ENCODE measurements at regions not wholly inside any gene's neighbourhood (a gene's known extent, or its start where the extent isn't known, plus 50 kb on each side); places are given as distances from the start of the nearest gene placed in this dataset.

- no peak overlapping the region for H3K27ac ChIP-seq (ENCODE audit: insufficient read depth, low read depth, low read length)
- FAIRE-seq (no peak), DNase-seq (ENCODE audit: low read depth, low spot score) (no peak)
- H3K9me1 ChIP-seq (replicated peaks; ENCODE audit: control insufficient read depth, extremely low read depth, insufficient read depth, low read length), result no peaks in the 10 kb centered on the region
- intact Hi-C loops (cut with micrococcal nuclease), result no loop called here
- ChIA-PET CTCF (no interaction called here), POLR2A (no interaction called here)
- H3K4me3 ChIP-seq (replicated peaks in 1 of 3; ENCODE audit: insufficient read depth in 1 of 3, low read depth in 1 of 3, low read length in 3 of 3), result no peak overlapping the region
- H2AFZ ChIP-seq (ENCODE audit: low read depth, low read length), result no peak overlapping the region
- no peak overlapping the region for H3K9ac ChIP-seq (replicated peaks; ENCODE audit: extremely low read depth, insufficient read depth, low read length)
- H3K9me3 ChIP-seq (replicated peaks; ENCODE audit: control insufficient read depth, insufficient read depth, low read length), result no peaks in the 10 kb centered on the region
- H3K27me3 ChIP-seq (ENCODE audit: control insufficient read depth in 2 of 2, insufficient read depth in 2 of 2, low read length in 2 of 2), result no peaks in the 10 kb centered on the region
- no peaks in the 10 kb centered on the region for H3K4me1 ChIP-seq (ENCODE audit: control insufficient read depth, extremely low read depth, insufficient read depth, low read length)
- H3K79me2 ChIP-seq (ENCODE audit: control insufficient read depth, insufficient read depth, low read length), result no peaks in the 10 kb centered on the region
- H3K36me3 ChIP-seq (ENCODE audit: control insufficient read depth in 2 of 2, extremely low read depth in 1 of 2, insufficient read depth in 2 of 2, low read length in 2 of 2), result no peaks in the 10 kb centered on the region
- H3K4me2 ChIP-seq (ENCODE audit: insufficient read depth, low read length), result no peak overlapping the region
- no peaks in the 10 kb centered on the region for H4K20me1 ChIP-seq (replicated peaks; ENCODE audit: control insufficient read depth, extremely low read depth, insufficient read depth, low read length)
- dilution Hi-C loops (cut with MboI; ENCODE audit: extremely low pct_ligation_motif_present, low sequenced_read_pairs), result no loop called here
- no peak for TF ChIP-seq POLR2A (IDR thresholded peaks at IDR 0.05; ENCODE audit: low read depth, low read length)
- TF ChIP-seq EZH2 (IDR thresholded peaks at IDR 0.05; ENCODE audit: borderline replicate concordance, low read depth, low read length, severe bottlenecking), result no peak
- no peak for TF ChIP-seq MAX (IDR thresholded peaks at IDR 0.05; ENCODE audit: insufficient read depth, insufficient read length)
- TF ChIP-seq CTCF (IDR thresholded peaks at IDR 0.05; ENCODE audit: extremely low read depth in 1 of 2, insufficient read depth in 1 of 2, low read depth in 1 of 2, low read length in 2 of 2), result no peak
- TF ChIP-seq JUN (IDR thresholded peaks at IDR 0.05; ENCODE audit: borderline replicate concordance, insufficient read depth, insufficient read length, low read depth), result no peak
- TF ChIP-seq POLR2AphosphoS5 (IDR thresholded peaks at IDR 0.05; ENCODE audit: insufficient read depth, low read depth, low read length), result no peak
- TF ChIP-seq MYC (IDR thresholded peaks at IDR 0.05; ENCODE audit: low read depth, low read length), result no peak
- TF ChIP-seq GATA2 (IDR thresholded peaks at IDR 0.05; ENCODE audit: insufficient read depth, insufficient read length, low read depth, low read length), result no peak
- TF ChIP-seq FOS (IDR thresholded peaks at IDR 0.05; ENCODE audit: borderline replicate concordance, insufficient read depth, low read length), result no peak
- BruUV-seq (replicated peaks), result no TSS peak
Observed at GRCh38 chr4:112807083-112807482, 170.1 kb downstream of the LARP7 start.
